NCI-H2029 (cell line): ENCODE measurements at regions not wholly inside any gene's neighbourhood (a gene's known extent, or its start where the extent isn't known, plus 50 kb on each side); places are given as distances from the start of the nearest gene placed in this dataset.

Source experiments
- DNase-seq: peaks from one replicate; lab custom pipeline; 2025; lab: John Stamatoyannopoulos, UW

DNA sequence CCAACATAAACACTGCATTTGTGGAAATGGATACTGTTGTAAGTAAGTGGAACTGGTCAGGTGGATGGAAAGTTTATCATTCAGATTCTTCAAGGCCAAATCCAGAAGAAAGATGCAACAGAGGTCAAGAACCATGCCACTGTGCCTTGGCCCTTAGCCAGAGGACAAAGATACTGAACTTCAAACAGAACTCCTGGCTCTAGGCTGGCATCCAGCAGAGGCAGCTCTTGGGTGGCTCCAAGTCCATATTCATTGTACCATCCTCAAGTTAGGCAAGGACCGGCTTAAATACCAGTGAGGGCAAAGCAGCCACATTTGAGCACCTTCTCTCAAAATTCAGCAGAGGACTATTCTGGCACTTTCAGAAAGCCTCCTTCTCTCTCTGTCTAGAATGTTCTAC lies 53.2 kb downstream of the DNAAF9 start:
- no peak for DNase-seq

- DNase-seq = no peak
These were observed 53.8 kb downstream of the DNAAF9 start for GRCh38 chr20:3353646-3354045.

DNA sequence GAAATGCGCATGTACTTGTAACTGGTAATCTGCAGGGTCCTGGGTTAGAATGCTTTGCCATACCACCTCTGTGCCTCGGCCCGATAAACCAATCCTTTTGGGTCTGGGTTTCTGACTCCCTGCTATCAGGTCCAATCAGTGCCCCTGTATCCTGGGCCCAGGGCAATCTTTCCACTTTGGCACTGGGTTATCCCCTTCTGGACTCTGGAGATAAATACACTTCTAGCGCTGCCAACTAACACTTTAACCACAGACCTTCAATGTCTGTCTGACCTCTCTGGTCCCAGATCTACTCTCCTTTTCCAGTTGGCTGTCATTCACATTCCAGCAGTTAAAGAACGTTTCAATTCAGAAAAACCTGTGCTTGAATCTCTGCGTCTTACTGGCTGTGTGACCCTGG lies 55.3 kb downstream of the DNAAF9 start:
- DNase-seq = no peak

DNA sequence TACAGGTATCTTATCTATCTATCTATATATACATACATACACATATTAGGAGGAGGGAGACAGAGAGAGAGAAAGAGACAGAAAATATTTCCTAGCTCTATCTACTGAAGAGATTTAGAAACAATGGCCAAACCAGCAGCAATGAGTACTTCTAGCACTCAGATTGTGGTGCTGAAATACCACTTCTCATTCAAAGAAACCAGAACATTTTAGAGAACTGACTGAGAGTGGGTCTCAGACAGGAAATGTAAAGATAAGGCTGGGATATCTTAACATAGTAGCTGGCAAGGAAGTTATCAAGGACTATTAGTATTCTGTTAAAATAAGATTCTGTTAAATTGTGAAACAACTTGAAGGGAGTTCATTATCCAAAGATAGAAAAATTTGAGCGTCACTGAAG lies 57.0 kb downstream of the DNAAF9 start:
- DNase-seq = no peak

GRCh38 chr20:3349786-3350185 lies 57.7 kb downstream of the DNAAF9 start:
- no peak for DNase-seq

- DNase-seq = no peak
These were observed 64.7 kb downstream of the DNAAF9 start for GRCh38 chr20:3342766-3343165.

- no peak for DNase-seq
These were observed 67.0 kb downstream of the DNAAF9 start for GRCh38 chr20:3340443-3340842.

DNA sequence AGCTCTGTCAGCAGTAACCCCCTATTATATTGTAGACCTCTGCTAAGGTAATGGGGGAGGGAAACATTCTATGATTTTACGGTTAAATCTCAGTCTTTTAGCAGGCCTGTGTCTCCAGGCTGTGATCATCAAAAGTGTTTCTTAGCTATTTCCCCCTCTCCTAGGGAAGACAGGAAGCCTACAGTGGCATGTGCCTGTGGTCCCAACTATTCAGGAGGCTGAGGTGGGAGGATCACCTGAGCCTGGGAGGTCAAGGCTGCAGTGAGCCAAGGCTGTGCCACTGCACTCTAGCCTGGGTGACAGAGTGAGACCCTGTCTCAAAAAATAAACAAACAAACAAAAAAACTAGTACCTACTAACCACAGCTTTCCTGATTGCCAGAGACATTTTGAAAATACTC lies 67.9 kb downstream of the DNAAF9 start:
- no peak for DNase-seq

- DNase-seq = no peak
These were observed 68.4 kb downstream of the DNAAF9 start for GRCh38 chr20:3339076-3339475.

GRCh38 chr20:3334156-3334943 lies 73.1 kb downstream of the DNAAF9 start:
- DNase-seq = no peak

- DNase-seq = no peak
These were observed 77.3 kb downstream of the DNAAF9 start for GRCh38 chr20:3330046-3330741.

DNA sequence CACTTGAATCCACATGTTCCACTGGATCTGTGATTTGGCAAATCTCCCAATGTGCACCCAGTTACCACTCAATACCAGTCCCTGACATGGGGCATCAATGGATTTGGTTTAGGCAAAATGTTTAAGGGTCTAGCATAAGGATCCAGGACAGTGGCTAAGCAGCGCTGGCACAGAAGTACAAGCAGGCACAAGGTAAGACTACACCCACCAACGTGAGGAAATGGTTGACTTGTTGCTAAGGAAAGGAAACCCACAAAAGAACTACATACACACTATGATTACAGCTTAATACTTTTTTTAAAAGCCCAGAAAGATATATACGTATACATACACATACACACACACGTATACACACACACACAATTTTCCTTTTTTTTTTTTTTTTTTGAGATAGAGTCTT lies 79.0 kb downstream of the DNAAF9 start:
- DNase-seq = no peak

DNA sequence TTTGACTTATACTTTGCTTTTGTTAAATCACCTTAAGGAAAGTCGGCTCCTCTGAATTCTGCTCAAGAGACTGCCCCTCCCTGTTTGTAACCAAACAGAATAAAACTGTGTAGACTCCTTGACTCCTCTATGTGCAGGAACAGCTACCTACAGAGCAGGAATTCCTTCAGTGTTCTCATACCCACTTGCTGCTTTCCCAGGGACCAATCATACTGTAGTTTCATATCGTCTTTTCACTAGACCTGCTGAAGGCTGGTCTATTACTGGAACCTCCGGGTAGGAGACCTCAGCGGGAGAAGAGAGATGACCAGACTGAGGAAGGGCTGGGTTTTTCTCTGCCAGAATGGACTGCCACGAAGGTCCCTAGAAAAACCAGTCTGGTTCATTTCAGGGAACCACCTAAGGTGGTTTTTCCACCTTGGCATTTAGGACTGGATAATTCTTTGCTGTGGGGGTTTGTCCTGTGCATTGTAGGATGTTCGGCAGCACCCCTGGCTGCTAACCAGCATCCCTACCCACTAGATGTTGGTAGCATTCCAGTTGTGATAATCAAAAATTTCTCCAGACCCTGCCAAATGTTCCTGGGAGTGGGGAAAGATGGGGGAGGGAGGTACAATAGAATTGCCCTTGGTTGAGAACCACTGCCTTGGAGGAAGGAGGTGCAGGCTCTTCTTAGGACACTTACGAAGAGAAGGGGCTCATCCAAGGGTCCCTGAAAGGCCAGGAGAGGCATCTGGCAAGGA lies 80.5 kb downstream of the DNAAF9 start:
- DNase-seq = no peak

DNA sequence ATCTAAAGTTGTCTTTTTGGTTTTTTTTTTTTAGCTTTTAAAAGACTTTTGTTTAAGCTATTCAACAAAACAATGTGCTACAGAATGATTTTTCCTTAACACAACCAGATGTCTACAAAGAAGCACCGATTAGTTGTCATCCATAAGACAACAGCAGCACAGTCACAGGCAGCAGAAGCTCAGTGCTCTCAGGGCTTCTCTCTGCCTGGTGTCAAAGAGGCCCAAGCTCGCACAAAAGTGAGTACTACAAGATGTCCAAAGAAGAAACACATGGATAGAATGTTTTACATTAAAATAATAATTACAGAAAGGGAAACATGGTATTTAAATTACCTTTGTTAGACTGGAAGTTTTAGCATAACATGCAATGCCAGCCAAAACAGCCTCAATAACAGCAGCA lies 81.6 kb downstream of the DNAAF9 start:
- DNase-seq = no peak

GRCh38 chr20:3323398-3323797 lies 84.1 kb downstream of the DNAAF9 start:
- DNase-seq = no peak

DNA sequence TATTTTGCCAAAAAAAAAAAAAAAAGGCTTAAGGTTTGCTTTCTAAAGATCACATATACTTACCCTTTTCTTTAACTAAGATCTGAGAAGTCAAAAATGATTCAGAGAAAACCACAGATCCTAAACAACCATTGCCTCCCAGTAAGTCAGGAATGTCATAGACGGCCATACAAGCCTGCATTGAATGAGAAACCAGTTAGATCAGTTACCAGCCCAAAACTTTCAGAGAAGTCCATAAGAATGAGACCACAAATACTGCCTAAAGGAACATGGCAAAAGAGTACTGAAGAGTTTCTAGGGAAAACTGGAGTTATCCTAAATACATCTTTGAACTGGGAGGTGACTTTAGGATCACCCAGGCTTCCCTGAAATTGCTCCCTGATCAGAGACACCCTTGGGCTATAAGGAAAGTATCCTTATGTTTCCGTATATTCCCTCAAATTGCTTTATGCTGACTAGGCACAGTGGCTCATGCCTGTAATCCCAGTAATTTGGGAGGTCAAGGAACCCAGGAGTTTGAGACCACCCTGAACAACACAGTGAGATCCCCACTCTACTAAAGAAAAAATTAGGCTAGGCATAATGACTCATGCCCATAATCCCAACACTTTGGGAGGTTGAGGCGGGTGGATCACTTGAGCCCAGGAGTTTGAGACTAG lies 79.4 kb upstream of the SLC4A11 start:
- no peak for DNase-seq

DNA sequence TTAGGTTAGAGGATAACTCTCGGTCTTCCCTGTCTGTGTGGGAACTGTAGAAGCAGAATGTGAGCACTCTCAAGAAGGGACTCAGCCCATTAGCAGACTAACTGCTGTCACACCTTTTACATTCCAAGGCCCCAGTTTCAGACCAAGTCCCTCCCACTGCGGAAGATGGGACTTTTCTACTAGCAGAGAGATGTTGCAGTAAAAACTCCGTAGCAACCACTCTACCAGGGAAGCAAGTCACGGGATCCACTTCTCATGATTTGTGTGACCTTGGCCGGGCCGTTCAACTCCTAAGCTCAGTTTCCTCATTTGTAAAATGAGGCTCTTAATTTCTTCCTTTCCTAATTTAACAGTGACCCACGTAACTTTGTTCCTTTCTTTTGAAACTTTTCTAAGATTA lies 77.1 kb upstream of the SLC4A11 start:
- no peak for DNase-seq

DNA sequence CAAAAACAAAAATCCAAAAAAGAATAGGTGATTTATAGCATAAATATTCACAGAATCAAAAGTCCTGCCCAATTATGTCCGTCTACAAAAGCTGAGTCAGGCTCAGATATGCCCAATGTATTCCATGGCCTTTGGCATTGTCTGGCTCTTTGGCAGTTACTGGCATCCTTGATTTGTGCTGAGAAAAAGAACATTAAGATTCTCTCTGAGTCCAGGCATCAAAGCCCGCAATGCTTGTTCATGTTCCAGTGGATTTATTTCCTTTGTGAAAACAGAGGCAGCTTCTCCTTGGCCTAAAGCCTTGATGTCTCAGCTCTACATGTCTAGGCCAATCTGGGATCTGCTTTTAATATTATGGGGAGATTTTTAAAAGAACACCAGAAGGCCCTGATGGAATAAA lies 76.1 kb upstream of the SLC4A11 start:
- DNase-seq = no peak

GRCh38 chr20:3314391-3314790 lies 75.4 kb upstream of the SLC4A11 start:
- DNase-seq = no peak

- no peak for DNase-seq
These were observed 74.7 kb upstream of the SLC4A11 start for GRCh38 chr20:3313683-3314065.

GRCh38 chr20:3312940-3313682 lies 74.1 kb upstream of the SLC4A11 start:
- no peak for DNase-seq

GRCh38 chr20:3311623-3312022 lies 72.6 kb upstream of the SLC4A11 start:
- DNase-seq = no peak
